ENCODE measurements at regions not wholly inside any gene's neighbourhood (a gene's known extent, or its start where the extent isn't known, plus 50 kb on each side); places are given as distances from the start of the nearest gene placed in this dataset.

GRCh38 chr1:81242103-81242502, 558.6 kb upstream of the ADGRL2 start:
- no peak overlapping the region for H3K4me3 ChIP-seq
- H3K36me3 ChIP-seq, result no peaks in the 10 kb centered on the region
- intact Hi-C loops (cut with DNase I; ENCODE audit: low total_unique reads), result no loop called here
- no peaks in the 10 kb centered on the region for H3K9me3 ChIP-seq
- H3K4me1 ChIP-seq, result peaks cover 0 to 3% of the 10 kb centered on the region in 2 donors
- DNase-seq, result no peak
- no peak for ATAC-seq
- peaks cover 0 to 8% (median 0%) of the 10 kb centered on the region in 3 donors for H3K27me3 ChIP-seq
- TF ChIP-seq POLR2A (IDR thresholded peaks at IDR 0.05) (no peak), CTCF (IDR thresholded peaks at IDR 0.05 in 4 of 5, conservative IDR thresholded peaks at IDR 0.05 in 1 of 5) (no peak)
- H3K27ac ChIP-seq, result no peak overlapping the region
- in situ Hi-C loops (cut with MboI; ENCODE audit: low sequenced_read_pairs in 4 of 4), result no loop called here

- Histone ChIP-seq H3K4me1 (peaks cover 0 to 3% of the 10 kb centered on the region in 2 donors), H3K9me3 (no peaks in the 10 kb centered on the region), H3K27me3 (peaks cover 0 to 8% (median 0%) of the 10 kb centered on the region in 3 donors), H3K4me3 (peak overlapping the region in 1 of 4 donors; percentile 16), H3K27ac (no peak overlapping the region), H3K36me3 (no peaks in the 10 kb centered on the region)
- in situ Hi-C loops (cut with MboI; ENCODE audit: low sequenced_read_pairs in 4 of 4) (no loop called here), intact Hi-C loops (cut with DNase I; ENCODE audit: low total_unique reads) (no loop called here)
- no peak for DNase-seq
- ATAC-seq, result no peak
- TF ChIP-seq POLR2A (IDR thresholded peaks at IDR 0.05) (no peak), CTCF (IDR thresholded peaks at IDR 0.05 in 4 of 5, conservative IDR thresholded peaks at IDR 0.05 in 1 of 5) (no peak)
Measured at GRCh38 chr1:81238129-81238528, 562.6 kb upstream of the ADGRL2 start.

GRCh38 chr1:81237473-81238089, 563.2 kb upstream of the ADGRL2 start:
- H3K36me3 ChIP-seq, result no peaks in the 10 kb centered on the region
- in situ Hi-C loops (cut with MboI; ENCODE audit: low sequenced_read_pairs in 4 of 4) (no loop called here), intact Hi-C loops (cut with DNase I; ENCODE audit: low total_unique reads) (no loop called here)
- H3K9me3 ChIP-seq, result no peaks in the 10 kb centered on the region
- peaks cover 0 to 3% of the 10 kb centered on the region in 2 donors for H3K4me1 ChIP-seq
- H3K27ac ChIP-seq, result no peak overlapping the region
- DNase-seq, result no peak
- TF ChIP-seq CTCF (IDR thresholded peaks at IDR 0.05 in 4 of 5, conservative IDR thresholded peaks at IDR 0.05 in 1 of 5), result no peak
- no peak for TF ChIP-seq POLR2A (IDR thresholded peaks at IDR 0.05)
- ATAC-seq, result no peak
- peak overlapping the region in 2 of 4 donors; percentile 16 to 21 for H3K4me3 ChIP-seq
- peaks cover 0 to 8% (median 0%) of the 10 kb centered on the region in 3 donors for H3K27me3 ChIP-seq

GRCh38 chr1:81234237-81234636, 566.5 kb upstream of the ADGRL2 start:
- H3K4me3 ChIP-seq, result no peak overlapping the region
- H3K4me1 ChIP-seq, result peaks cover 0 to 3% of the 10 kb centered on the region in 2 donors
- intact Hi-C loops (cut with DNase I; ENCODE audit: low total_unique reads), result no loop called here
- no peak for TF ChIP-seq CTCF (IDR thresholded peaks at IDR 0.05 in 4 of 5, conservative IDR thresholded peaks at IDR 0.05 in 1 of 5)
- no peak for TF ChIP-seq POLR2A (IDR thresholded peaks at IDR 0.05)
- no peaks in the 10 kb centered on the region for H3K36me3 ChIP-seq
- in situ Hi-C loops (cut with MboI; ENCODE audit: low sequenced_read_pairs in 4 of 4), result no loop called here
- H3K27ac ChIP-seq, result no peak overlapping the region
- no peak for ATAC-seq
- peaks cover 0 to 8% (median 0%) of the 10 kb centered on the region in 3 donors for H3K27me3 ChIP-seq
- no peak for DNase-seq
- H3K9me3 ChIP-seq, result no peaks in the 10 kb centered on the region

GRCh38 chr1:81233591-81233990, 567.1 kb upstream of the ADGRL2 start:
- Histone ChIP-seq H3K27me3 (peaks cover 0 to 5% (median 0%) of the 10 kb centered on the region in 3 donors), H3K4me3 (no peak overlapping the region), H3K9me3 (no peaks in the 10 kb centered on the region), H3K27ac (no peak overlapping the region), H3K36me3 (no peaks in the 10 kb centered on the region), H3K4me1 (peaks cover 0 to 3% of the 10 kb centered on the region in 2 donors)
- in situ Hi-C loops (cut with MboI; ENCODE audit: low sequenced_read_pairs in 4 of 4) (no loop called here), intact Hi-C loops (cut with DNase I; ENCODE audit: low total_unique reads) (no loop called here)
- DNase-seq (no peak), ATAC-seq (no peak)
- TF ChIP-seq CTCF (IDR thresholded peaks at IDR 0.05 in 4 of 5, conservative IDR thresholded peaks at IDR 0.05 in 1 of 5), result no peak
- no peak for TF ChIP-seq POLR2A (IDR thresholded peaks at IDR 0.05)
